SK-N-SH (cell line): ENCODE measurements at regions not wholly inside any gene's neighbourhood (a gene's known extent, or its start where the extent isn't known, plus 50 kb on each side); places are given as distances from the start of the nearest gene placed in this dataset.

Source experiments
- FOSL2 ChIP-seq: IDR thresholded peaks from 2 replicates; pipeline ENCODE4 v1.4.0; 2012; ENCODE audit warnings: low read depth, mild to moderate bottlenecking, moderate library complexity, borderline replicate concordance
- JUND ChIP-seq: IDR thresholded peaks from 2 replicates; pipeline ENCODE4 v1.4.0; 2012
- MXI1 ChIP-seq: IDR thresholded peaks from 2 replicates; pipeline ENCODE4 v1.6.1; 2012; ENCODE audit warnings: mild to moderate bottlenecking, low read depth, low read length, improper control_type of control experiment
- NRF1 ChIP-seq: IDR thresholded peaks from 2 replicates; pipeline ENCODE4 v1.6.1; 2012; ENCODE audit warnings: low read depth, mild to moderate bottlenecking, low read length
- RAD21 ChIP-seq: IDR thresholded peaks from 2 replicates; pipeline ENCODE4 v1.6.1; 2012; ENCODE audit warnings: mild to moderate bottlenecking, low read length
- RFX5 ChIP-seq: IDR thresholded peaks from 2 replicates; pipeline ENCODE4 v1.6.1; 2012; ENCODE audit warnings: mild to moderate bottlenecking, improper control_type of control experiment, low read length
- TF ChIP-seq, protein P1 (sequence below): fragments of 200-600 bp; sonication (generic); IDR thresholded peaks from 2 replicates; pipeline ENCODE4 v1.6.1; 2017; ENCODE audit warnings: antibody characterized with exemption, mild to moderate bottlenecking, moderate library complexity
- TF ChIP-seq, protein P2 (sequence below): IDR thresholded peaks from 2 replicates; pipeline ENCODE4 v1.4.0; 2012; ENCODE audit warnings: low read depth, borderline replicate concordance
- TF ChIP-seq, protein P3 (sequence below): IDR thresholded peaks from 2 replicates; pipeline ENCODE4 v1.4.0; 2012; ENCODE audit warnings: low read depth

DNA sequence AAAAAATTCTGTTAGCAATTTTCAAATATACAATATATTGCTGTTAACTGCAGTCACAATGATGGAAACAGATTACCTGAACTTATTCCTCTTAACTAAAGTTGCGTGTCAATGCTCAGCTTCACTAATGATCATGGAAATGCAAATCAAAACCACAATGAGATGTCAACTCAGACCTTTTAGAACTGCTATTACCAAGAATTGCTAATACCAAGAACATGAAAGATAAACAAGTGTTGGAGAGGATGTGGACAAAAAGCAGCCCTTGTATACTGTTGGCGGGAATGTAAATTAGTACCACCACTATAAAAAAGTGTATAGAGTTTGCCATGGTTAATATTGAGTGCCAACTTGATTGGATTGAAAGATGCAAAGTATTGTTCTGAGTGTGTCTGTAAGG is 1409.7 kb upstream of the CDH18 start:
- TF ChIP-seq, protein P1, sequence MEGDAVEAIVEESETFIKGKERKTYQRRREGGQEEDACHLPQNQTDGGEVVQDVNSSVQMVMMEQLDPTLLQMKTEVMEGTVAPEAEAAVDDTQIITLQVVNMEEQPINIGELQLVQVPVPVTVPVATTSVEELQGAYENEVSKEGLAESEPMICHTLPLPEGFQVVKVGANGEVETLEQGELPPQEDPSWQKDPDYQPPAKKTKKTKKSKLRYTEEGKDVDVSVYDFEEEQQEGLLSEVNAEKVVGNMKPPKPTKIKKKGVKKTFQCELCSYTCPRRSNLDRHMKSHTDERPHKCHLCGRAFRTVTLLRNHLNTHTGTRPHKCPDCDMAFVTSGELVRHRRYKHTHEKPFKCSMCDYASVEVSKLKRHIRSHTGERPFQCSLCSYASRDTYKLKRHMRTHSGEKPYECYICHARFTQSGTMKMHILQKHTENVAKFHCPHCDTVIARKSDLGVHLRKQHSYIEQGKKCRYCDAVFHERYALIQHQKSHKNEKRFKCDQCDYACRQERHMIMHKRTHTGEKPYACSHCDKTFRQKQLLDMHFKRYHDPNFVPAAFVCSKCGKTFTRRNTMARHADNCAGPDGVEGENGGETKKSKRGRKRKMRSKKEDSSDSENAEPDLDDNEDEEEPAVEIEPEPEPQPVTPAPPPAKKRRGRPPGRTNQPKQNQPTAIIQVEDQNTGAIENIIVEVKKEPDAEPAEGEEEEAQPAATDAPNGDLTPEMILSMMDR: no peak
- TF ChIP-seq JUND (no peak), RFX5 (no peak), RAD21 (no peak), FOSL2 (no peak), NRF1 (no peak), MXI1 (no peak)
- TF ChIP-seq, protein P2, sequence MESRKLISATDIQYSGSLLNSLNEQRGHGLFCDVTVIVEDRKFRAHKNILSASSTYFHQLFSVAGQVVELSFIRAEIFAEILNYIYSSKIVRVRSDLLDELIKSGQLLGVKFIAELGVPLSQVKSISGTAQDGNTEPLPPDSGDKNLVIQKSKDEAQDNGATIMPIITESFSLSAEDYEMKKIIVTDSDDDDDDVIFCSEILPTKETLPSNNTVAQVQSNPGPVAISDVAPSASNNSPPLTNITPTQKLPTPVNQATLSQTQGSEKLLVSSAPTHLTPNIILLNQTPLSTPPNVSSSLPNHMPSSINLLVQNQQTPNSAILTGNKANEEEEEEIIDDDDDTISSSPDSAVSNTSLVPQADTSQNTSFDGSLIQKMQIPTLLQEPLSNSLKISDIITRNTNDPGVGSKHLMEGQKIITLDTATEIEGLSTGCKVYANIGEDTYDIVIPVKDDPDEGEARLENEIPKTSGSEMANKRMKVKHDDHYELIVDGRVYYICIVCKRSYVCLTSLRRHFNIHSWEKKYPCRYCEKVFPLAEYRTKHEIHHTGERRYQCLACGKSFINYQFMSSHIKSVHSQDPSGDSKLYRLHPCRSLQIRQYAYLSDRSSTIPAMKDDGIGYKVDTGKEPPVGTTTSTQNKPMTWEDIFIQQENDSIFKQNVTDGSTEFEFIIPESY: no peak
- TF ChIP-seq, protein P3, sequence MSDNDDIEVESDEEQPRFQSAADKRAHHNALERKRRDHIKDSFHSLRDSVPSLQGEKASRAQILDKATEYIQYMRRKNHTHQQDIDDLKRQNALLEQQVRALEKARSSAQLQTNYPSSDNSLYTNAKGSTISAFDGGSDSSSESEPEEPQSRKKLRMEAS: no peak
